ENCODE measurements at regions not wholly inside any gene's neighbourhood (a gene's known extent, or its start where the extent isn't known, plus 50 kb on each side); places are given as distances from the start of the nearest gene placed in this dataset.

GRCh38 chr20:60121903-60122302 is 163.7 kb downstream of the CDH26 start:
- no peak for DNase-seq
- H3K4me1 ChIP-seq, result no peaks in the 10 kb centered on the region
- H3K4me3 ChIP-seq (ENCODE audit: low read depth, low read length), result no peak overlapping the region
- no peaks in the 10 kb centered on the region for H3K36me3 ChIP-seq
- TF ChIP-seq, protein P1, sequence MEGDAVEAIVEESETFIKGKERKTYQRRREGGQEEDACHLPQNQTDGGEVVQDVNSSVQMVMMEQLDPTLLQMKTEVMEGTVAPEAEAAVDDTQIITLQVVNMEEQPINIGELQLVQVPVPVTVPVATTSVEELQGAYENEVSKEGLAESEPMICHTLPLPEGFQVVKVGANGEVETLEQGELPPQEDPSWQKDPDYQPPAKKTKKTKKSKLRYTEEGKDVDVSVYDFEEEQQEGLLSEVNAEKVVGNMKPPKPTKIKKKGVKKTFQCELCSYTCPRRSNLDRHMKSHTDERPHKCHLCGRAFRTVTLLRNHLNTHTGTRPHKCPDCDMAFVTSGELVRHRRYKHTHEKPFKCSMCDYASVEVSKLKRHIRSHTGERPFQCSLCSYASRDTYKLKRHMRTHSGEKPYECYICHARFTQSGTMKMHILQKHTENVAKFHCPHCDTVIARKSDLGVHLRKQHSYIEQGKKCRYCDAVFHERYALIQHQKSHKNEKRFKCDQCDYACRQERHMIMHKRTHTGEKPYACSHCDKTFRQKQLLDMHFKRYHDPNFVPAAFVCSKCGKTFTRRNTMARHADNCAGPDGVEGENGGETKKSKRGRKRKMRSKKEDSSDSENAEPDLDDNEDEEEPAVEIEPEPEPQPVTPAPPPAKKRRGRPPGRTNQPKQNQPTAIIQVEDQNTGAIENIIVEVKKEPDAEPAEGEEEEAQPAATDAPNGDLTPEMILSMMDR (IDR thresholded peaks at IDR 0.05; ENCODE audit: low read depth, low read length), result no peak
- no peaks in the 10 kb centered on the region for H3K27me3 ChIP-seq
- no peaks in the 10 kb centered on the region for H3K9me3 ChIP-seq

- TF ChIP-seq, protein P1 (IDR thresholded peaks at IDR 0.05; ENCODE audit: low read depth, low read length), result no peak
These were observed 164.4 kb downstream of the CDH26 start for GRCh38 chr20:60122671-60123070.

GRCh38 chr20:60123096-60123495 is 164.9 kb downstream of the CDH26 start:
- Histone ChIP-seq H3K36me3 (no peaks in the 10 kb centered on the region), H3K27me3 (no peaks in the 10 kb centered on the region), H3K9me3 (no peaks in the 10 kb centered on the region), H3K4me1 (no peaks in the 10 kb centered on the region), H3K4me3 (ENCODE audit: low read depth, low read length) (no peak overlapping the region)
- DNase-seq, result no peak
- TF ChIP-seq, protein P1 (IDR thresholded peaks at IDR 0.05; ENCODE audit: low read depth, low read length), result no peak

More at GRCh38 chr20:60122671-60123070, 164.4 kb downstream of the CDH26 start:
- no peak for DNase-seq
- H3K36me3 ChIP-seq, result no peaks in the 10 kb centered on the region
- H3K9me3 ChIP-seq, result no peaks in the 10 kb centered on the region
- no peak overlapping the region for H3K4me3 ChIP-seq (ENCODE audit: low read depth, low read length)
- no peaks in the 10 kb centered on the region for H3K4me1 ChIP-seq
- no peaks in the 10 kb centered on the region for H3K27me3 ChIP-seq

GRCh38 chr20:60123652-60124051 is 165.4 kb downstream of the CDH26 start:
- H3K9me3 ChIP-seq, result no peaks in the 10 kb centered on the region

GRCh38 chr20:60124776-60125381 is 166.7 kb downstream of the CDH26 start:
- Histone ChIP-seq H3K36me3 (no peaks in the 10 kb centered on the region), H3K4me1 (no peaks in the 10 kb centered on the region), H3K9me3 (no peaks in the 10 kb centered on the region), H3K4me3 (ENCODE audit: low read depth, low read length) (no peak overlapping the region), H3K27me3 (no peaks in the 10 kb centered on the region; the same call in 1 of the 2 replicates)
- no peak for DNase-seq
- TF ChIP-seq, protein P1 (IDR thresholded peaks at IDR 0.05; ENCODE audit: low read depth, low read length), result no peak

More at GRCh38 chr20:60123652-60124051, 165.4 kb downstream of the CDH26 start:
- no peak for DNase-seq
- no peaks in the 10 kb centered on the region; the same call in 1 of the 2 replicates for H3K27me3 ChIP-seq
- TF ChIP-seq, protein P1 (IDR thresholded peaks at IDR 0.05; ENCODE audit: low read depth, low read length), result no peak
- no peaks in the 10 kb centered on the region for H3K4me1 ChIP-seq
- no peaks in the 10 kb centered on the region for H3K36me3 ChIP-seq
- H3K4me3 ChIP-seq (ENCODE audit: low read depth, low read length), result no peak overlapping the region

- Histone ChIP-seq H3K36me3 (no peaks in the 10 kb centered on the region), H3K4me1 (no peaks in the 10 kb centered on the region), H3K4me3 (ENCODE audit: low read depth, low read length) (no peak overlapping the region), H3K9me3 (no peaks in the 10 kb centered on the region), H3K27me3 (no peaks in the 10 kb centered on the region; the same call in 1 of the 2 replicates)
- DNase-seq, result no peak
- TF ChIP-seq, protein P1 (IDR thresholded peaks at IDR 0.05; ENCODE audit: low read depth, low read length), result no peak
These were observed 167.3 kb downstream of the CDH26 start for GRCh38 chr20:60125513-60125912.
